Inferior parietal cortex (tissue), 1 donor: ENCODE measurements at regions not wholly inside any gene's neighbourhood (a gene's known extent, or its start where the extent isn't known, plus 50 kb on each side); places are given as distances from the start of the nearest gene placed in this dataset.

Source experiments
- DNase-seq: peaks from one replicate; pipeline ENCODE4 v3.0.0-alpha.2; 2016; ENCODE audit errors: extremely low spot score

- no peak for DNase-seq
Measured at GRCh38 chr19:46944918-46945628, 74.6 kb upstream of the NPAS1 start.

GRCh38 chr19:46945694-46946489 lies 73.7 kb upstream of the NPAS1 start:
- DNase-seq, result no peak

- DNase-seq, result no peak
Measured at GRCh38 chr19:46946611-46947238, 72.9 kb upstream of the NPAS1 start.

GRCh38 chr19:46947866-46948265 lies 71.8 kb upstream of the NPAS1 start:
- no peak for DNase-seq

GRCh38 chr19:46950526-46951170 lies 69.0 kb upstream of the NPAS1 start:
- no peak for DNase-seq

GRCh38 chr19:46951171-46951986 lies 68.3 kb upstream of the NPAS1 start:
- DNase-seq, result no peak

GRCh38 chr19:46952874-46953273 lies 66.8 kb upstream of the NPAS1 start:
- DNase-seq, result no peak

GRCh38 chr19:46953955-46954501 lies 65.6 kb upstream of the NPAS1 start:
- no peak for DNase-seq

GRCh38 chr19:46954502-46954992 lies 65.1 kb upstream of the NPAS1 start:
- no peak for DNase-seq

- no peak for DNase-seq
Measured at GRCh38 chr19:46954993-46955812, 64.4 kb upstream of the NPAS1 start.

GRCh38 chr19:46955813-46956371 lies 63.7 kb upstream of the NPAS1 start:
- DNase-seq, result no peak

GRCh38 chr19:46958532-46958931 lies 61.1 kb upstream of the NPAS1 start:
- no peak for DNase-seq

- no peak for DNase-seq
Measured at GRCh38 chr19:46959894-46960556, 59.6 kb upstream of the NPAS1 start.

- no peak for DNase-seq
Measured at GRCh38 chr19:46962030-46962570, 57.5 kb upstream of the NPAS1 start.

GRCh38 chr19:46963093-46963734 lies 56.4 kb upstream of the NPAS1 start:
- no peak for DNase-seq

GRCh38 chr19:46967578-46968032 lies 52.0 kb upstream of the NPAS1 start:
- no peak for DNase-seq
